Adrenal gland (tissue), 5 donors: ENCODE measurements at regions not wholly inside any gene's neighbourhood (a gene's known extent, or its start where the extent isn't known, plus 50 kb on each side); places are given as distances from the start of the nearest gene placed in this dataset.

Experiments used
- CTCF ChIP-seq, 6 experiments: fragments of 450-650 bp in 4 of 6; fragments of 200-600 bp in 2 of 6; sonication (generic) in 1 of 6; IDR thresholded peaks; 1 replicate in 5 of 6; 2 replicates in 1 of 6; pipeline versions ENCODE4 v1.5.1 to v1.8.0; 2016 to 2021; ENCODE audit warnings: antibody characterized with exemption in 6 of 6, mild to moderate bottlenecking in 2 of 6, moderate library complexity in 1 of 6
- POLR2A ChIP-seq, 2 donors: fragments of 450-650 bp; IDR thresholded peaks; one replicate each; pipeline ENCODE4 v1.6.1; 2017; ENCODE audit warnings: antibody characterized with exemption in 2 of 2, mild to moderate bottlenecking in 2 of 2, moderate library complexity in 1 of 2
- donor health status: DM: no; HTN: no; CAD: no.

- no peak for TF ChIP-seq CTCF (IDR thresholded peaks at IDR 0.05)
- no peak for TF ChIP-seq POLR2A (IDR thresholded peaks at IDR 0.05)
These were observed 421.1 kb downstream of the FGF9 start for GRCh38 chr13:22091971-22092300.
